ENCODE measurements at regions not wholly inside any gene's neighbourhood (a gene's known extent, or its start where the extent isn't known, plus 50 kb on each side); places are given as distances from the start of the nearest gene placed in this dataset.

GRCh38 chr7:54878339-54878738, 119.3 kb upstream of the SEC61G start:
- TF ChIP-seq, protein P1, sequence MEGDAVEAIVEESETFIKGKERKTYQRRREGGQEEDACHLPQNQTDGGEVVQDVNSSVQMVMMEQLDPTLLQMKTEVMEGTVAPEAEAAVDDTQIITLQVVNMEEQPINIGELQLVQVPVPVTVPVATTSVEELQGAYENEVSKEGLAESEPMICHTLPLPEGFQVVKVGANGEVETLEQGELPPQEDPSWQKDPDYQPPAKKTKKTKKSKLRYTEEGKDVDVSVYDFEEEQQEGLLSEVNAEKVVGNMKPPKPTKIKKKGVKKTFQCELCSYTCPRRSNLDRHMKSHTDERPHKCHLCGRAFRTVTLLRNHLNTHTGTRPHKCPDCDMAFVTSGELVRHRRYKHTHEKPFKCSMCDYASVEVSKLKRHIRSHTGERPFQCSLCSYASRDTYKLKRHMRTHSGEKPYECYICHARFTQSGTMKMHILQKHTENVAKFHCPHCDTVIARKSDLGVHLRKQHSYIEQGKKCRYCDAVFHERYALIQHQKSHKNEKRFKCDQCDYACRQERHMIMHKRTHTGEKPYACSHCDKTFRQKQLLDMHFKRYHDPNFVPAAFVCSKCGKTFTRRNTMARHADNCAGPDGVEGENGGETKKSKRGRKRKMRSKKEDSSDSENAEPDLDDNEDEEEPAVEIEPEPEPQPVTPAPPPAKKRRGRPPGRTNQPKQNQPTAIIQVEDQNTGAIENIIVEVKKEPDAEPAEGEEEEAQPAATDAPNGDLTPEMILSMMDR (conservative IDR thresholded peaks at IDR 0.05 in 1 of 2, IDR thresholded peaks at IDR 0.05 in 1 of 2; ENCODE audit: low read depth in 1 of 2, low read length in 2 of 2), result no peak
- TF ChIP-seq EZH2 (IDR thresholded peaks at IDR 0.05; ENCODE audit: low read length, missing control alignments), result no peak

Measured in fibroblast of lung (primary cell).